Spleen (tissue), 7 donors: ENCODE measurements at regions not wholly inside any gene's neighbourhood (a gene's known extent, or its start where the extent isn't known, plus 50 kb on each side); places are given as distances from the start of the nearest gene placed in this dataset.

Experiments used
- POLR2A ChIP-seq, 3 donors: fragments of 450-650 bp; IDR thresholded peaks; one replicate each; pipeline ENCODE4 v1.5.1; 2017; ENCODE audit warnings: antibody characterized with exemption in 3 of 3, mild to moderate bottlenecking in 1 of 3
- TF ChIP-seq, protein P1 (sequence below), 11 experiments: fragments of 200-600 bp in 7 of 11; fragments of 450-650 bp in 4 of 11; sonication (generic) in 4 of 11; IDR thresholded peaks in 8 of 11; conservative IDR thresholded peaks in 3 of 11; 1 replicate in 7 of 11; 2 replicates in 4 of 11; pipeline versions ENCODE4 v1.4.0 to v1.8.0; 2016 to 2021; ENCODE audit warnings: antibody characterized with exemption in 11 of 11, inconsistent platforms in 4 of 11, mild to moderate bottlenecking in 1 of 11
- donor health status: DM: no; HTN: no; CAD: no; lungs with moderate emphysema.
- donor health status: DM: no; HTN: no; CAD: no.
- donor health status: DM: no; HTN: no; CAD: no.

DNA sequence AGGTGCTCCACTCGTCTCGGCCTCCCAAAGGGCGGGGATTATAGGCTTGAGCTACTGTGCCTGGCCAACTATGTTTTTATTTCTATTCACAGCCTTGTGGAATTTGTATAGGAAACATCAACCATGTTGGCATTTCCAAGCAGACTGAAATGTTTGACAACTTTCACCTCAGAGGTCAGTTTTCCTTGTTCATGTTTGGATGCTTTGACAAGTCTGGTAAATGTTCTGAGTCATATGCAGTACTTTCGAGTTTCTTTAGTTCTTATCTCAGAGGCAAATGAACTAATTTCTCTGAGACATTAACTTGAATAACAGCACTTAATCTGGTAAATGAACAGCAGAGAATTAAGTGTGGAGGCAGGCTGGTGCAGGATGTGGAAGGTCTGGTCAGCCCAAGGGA, 373.4 kb upstream of the SYNCRIP start:
- TF ChIP-seq, protein P1, sequence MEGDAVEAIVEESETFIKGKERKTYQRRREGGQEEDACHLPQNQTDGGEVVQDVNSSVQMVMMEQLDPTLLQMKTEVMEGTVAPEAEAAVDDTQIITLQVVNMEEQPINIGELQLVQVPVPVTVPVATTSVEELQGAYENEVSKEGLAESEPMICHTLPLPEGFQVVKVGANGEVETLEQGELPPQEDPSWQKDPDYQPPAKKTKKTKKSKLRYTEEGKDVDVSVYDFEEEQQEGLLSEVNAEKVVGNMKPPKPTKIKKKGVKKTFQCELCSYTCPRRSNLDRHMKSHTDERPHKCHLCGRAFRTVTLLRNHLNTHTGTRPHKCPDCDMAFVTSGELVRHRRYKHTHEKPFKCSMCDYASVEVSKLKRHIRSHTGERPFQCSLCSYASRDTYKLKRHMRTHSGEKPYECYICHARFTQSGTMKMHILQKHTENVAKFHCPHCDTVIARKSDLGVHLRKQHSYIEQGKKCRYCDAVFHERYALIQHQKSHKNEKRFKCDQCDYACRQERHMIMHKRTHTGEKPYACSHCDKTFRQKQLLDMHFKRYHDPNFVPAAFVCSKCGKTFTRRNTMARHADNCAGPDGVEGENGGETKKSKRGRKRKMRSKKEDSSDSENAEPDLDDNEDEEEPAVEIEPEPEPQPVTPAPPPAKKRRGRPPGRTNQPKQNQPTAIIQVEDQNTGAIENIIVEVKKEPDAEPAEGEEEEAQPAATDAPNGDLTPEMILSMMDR (IDR thresholded peaks at IDR 0.05 in 8 of 11, conservative IDR thresholded peaks at IDR 0.05 in 3 of 11): no peak
- no peak for TF ChIP-seq POLR2A (IDR thresholded peaks at IDR 0.05)
